GM12865 (cell line): ENCODE measurements at regions not wholly inside any gene's neighbourhood (a gene's known extent, or its start where the extent isn't known, plus 50 kb on each side); places are given as distances from the start of the nearest gene placed in this dataset.

Source experiments
- DNase-seq: peaks from one replicate; pipeline ENCODE4 v3.0.0; 2010; ENCODE audit warnings: low read depth
- H3K4me3 ChIP-seq: 2 replicates; pipeline ENCODE4 v1.5.1; 2011; ENCODE audit warnings: mild to moderate bottlenecking, low read depth, low read length, control low read depth
- CTCF ChIP-seq: IDR thresholded peaks from 2 replicates; pipeline ENCODE4 v1.5.1; 2011; ENCODE audit warnings: low read length, control low read depth, low read depth, inconsistent platforms; ENCODE audit not compliant: insufficient read depth; ENCODE audit errors: missing control alignments

GRCh38 chr12:20248646-20249045, 119.7 kb upstream of the PDE3A start:
- no peak for DNase-seq

GRCh38 chr12:20250761-20251160, 117.6 kb upstream of the PDE3A start:
- H3K4me3 ChIP-seq = no peak overlapping the region

More at GRCh38 chr12:20248646-20249045, 119.7 kb upstream of the PDE3A start:
- no peak overlapping the region for H3K4me3 ChIP-seq
- no peak for TF ChIP-seq CTCF

GRCh38 chr12:20257311-20257710, 111.0 kb upstream of the PDE3A start:
- no peak overlapping the region for H3K4me3 ChIP-seq
- no peak for TF ChIP-seq CTCF
- DNase-seq = no peak

More at GRCh38 chr12:20250761-20251160, 117.6 kb upstream of the PDE3A start:
- TF ChIP-seq CTCF = no peak
- DNase-seq = no peak

GRCh38 chr12:20259786-20260185, 108.6 kb upstream of the PDE3A start:
- no peak for DNase-seq
- TF ChIP-seq CTCF = no peak
- no peak overlapping the region for H3K4me3 ChIP-seq

- DNase-seq = no peak
- H3K4me3 ChIP-seq = no peak overlapping the region
- no peak for TF ChIP-seq CTCF
These were observed 107.5 kb upstream of the PDE3A start for GRCh38 chr12:20260851-20261250.

- H3K4me3 ChIP-seq = no peak overlapping the region
- TF ChIP-seq CTCF = no peak
- no peak for DNase-seq
These were observed 106.2 kb upstream of the PDE3A start for GRCh38 chr12:20262119-20262518.

- DNase-seq = no peak
- no peak overlapping the region for H3K4me3 ChIP-seq
- TF ChIP-seq CTCF = no peak
These were observed 104.3 kb upstream of the PDE3A start for GRCh38 chr12:20264026-20264425.
